HG03135 (cell line): ENCODE measurements at regions not wholly inside any gene's neighbourhood (a gene's known extent, or its start where the extent isn't known, plus 50 kb on each side); places are given as distances from the start of the nearest gene placed in this dataset.
"Not testable (repeated sequence)": the region's sequence is repeated elsewhere in the genome, so short reads cannot be mapped to it uniquely, and the experiment has no call there.

ENCODE experiments used
- ATAC-seq: cut with Tn5 transposase; IDR thresholded peaks from one replicate; pipeline ENCODE4 v1.9.1; 2021; ENCODE audit warnings: mild to moderate bottlenecking, moderate library complexity; ENCODE audit not compliant: unreplicated experiment

DNA sequence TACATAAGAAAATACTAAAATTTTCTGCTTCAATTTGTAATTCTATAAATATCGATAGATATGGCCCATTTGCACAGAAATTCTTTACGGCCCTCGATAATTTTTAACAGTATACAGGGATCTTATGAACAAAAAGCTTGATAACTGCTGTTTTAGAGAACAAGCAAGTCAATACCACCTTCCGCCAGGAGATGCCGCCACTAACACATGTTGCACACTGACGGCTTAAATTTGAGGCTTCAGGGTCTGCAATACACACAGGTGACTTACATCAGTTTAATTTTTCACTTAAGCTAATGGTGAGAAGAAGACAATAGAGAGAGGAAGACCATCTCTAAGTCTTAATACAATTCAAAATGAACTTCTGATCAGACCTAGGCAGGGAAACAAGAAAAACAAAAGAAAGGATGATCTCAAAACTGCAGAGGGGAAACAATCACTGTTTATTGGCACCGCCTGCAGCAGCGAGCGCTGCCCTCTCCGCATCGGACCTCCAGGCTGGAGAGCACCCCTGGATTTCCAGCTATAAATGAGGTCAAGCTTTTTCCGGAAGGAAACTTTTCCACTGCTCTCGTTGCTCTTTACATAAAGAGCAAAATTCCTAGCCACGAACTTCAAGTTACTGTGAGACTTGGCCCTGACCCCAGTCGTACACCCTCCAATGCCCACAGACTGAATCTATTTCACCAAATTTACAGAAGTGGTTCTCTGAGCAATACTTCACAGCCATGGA is 53.9 kb downstream of the OTOR start:
- no peak for ATAC-seq

DNA sequence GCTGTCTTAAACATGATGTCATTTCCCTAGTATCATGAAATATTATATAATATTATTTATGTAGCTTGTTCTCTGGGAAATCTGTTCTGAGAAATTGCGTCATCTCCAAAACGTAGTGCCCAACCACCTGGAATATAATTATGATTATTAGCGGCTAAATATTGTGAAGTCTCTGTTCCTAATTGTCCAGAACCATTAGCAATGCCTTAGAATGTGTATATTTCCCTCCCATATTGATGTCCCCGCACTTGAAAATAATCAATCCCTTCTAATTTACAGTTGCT is 54.4 kb downstream of the OTOR start:
- no peak for ATAC-seq

DNA sequence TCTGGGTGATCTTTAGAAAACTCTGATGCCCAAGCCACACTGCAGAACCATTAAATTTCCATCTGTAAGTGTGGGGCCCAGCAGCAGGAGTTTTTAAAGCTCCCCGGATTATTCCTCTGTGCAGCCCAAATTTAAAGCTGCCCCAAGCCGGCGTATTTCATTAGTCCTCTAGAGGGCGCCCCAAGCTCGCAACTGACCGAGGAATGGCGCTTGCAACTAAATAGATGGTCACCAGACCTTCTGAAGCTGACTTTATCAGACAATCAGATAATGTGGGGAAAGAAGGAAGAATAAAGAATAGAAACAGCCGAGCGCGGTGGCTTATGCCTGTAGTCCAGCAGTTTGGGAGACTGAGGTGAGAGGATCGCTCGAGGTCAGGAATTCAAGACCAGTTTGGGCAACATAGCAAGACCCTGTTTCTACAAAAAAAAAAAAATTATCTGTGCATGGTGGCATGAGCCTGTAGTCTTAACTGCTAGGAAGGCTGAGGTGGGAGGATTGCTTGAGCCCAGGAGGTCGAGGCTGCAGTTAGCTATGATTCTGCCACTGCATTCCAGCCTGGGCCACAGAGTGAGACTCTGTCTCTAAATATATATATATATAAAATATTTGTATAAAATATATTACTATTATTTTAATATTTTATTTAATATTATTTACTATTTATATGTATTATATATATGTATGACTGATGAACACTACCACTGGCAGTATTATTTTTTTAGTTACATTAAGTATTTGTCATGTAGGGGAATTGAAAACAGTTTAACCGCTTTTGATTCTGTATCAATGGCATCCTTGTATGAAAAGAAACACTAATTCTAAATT is 56.0 kb downstream of the OTOR start:
- ATAC-seq = peak; percentile 63

DNA sequence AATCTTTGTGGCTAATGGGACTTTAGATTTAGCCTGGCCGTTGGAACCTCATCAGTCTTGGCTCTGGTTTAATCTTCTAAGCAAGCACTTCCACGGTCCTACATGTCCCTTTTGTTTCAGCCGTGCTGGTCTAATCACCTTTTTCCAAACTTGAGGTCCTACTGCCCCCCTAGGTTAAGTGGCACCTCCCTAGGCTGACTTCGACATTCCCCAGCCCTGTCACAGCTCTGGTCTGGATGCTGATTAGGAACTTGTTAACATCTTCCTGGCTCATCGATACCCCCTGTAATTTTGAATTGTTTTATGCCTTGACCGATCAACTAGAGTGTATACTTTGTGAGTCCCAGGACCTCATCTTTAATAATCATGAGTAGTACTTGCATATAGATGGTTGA is 56.6 kb downstream of the OTOR start:
- ATAC-seq = no peak

DNA sequence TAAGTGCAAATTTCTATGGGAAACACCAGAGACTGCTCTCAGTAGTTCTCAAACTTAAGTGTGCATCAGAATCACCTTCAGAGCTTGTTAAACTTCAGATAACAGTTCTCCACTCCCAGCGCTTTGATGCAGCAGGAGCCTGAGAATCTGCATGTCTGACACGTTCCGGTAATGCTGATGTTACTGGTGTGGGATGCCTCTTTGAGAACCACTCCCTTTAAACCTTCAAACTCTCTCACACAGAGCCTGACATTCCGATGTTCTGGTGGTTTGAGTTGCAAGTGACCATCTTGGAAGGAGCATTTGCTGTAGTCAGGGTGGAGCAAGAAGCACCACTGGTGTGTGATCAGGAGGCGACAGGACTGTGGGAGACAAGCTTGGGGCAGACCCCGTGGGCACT is 57.9 kb downstream of the OTOR start:
- ATAC-seq = no peak

DNA sequence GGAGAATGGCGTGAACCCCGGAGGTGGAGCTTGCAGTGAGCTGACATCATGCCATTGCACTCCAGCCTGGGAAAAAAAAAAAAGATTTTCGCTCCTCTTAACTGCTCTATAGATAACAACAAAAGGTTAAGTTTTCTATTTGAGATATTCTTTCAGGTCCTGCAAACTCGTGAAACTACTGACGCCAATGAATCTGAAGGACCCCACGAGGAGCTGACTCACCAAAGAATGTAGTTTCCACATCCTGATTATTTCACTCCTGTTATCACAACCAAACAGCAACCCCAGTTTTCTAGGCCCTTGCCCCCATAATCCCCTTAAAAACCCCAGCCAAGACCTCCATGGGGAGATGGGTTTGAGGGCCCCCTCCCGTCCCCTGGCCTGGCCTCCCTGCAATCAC is 58.7 kb downstream of the OTOR start:
- no peak for ATAC-seq

DNA sequence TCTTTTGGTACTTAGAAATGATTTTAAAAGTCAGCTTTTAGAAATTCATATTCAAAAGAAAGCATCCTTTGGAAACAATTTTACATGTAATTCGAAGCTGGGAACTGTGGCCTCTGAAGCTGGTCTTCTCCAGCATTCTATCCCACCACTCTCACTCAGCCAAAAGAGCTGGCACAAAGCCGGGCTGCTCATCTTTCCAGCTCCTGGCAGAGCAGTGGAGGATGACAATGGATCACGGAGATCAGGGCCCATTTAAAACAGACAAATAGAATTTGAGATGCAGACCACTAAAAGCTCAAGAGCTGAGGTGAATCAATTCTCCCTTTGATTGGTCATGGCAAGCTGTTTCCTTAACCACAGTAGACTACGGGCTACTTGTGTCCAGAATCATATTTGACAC is 60.6 kb downstream of the OTOR start:
- no peak for ATAC-seq

DNA sequence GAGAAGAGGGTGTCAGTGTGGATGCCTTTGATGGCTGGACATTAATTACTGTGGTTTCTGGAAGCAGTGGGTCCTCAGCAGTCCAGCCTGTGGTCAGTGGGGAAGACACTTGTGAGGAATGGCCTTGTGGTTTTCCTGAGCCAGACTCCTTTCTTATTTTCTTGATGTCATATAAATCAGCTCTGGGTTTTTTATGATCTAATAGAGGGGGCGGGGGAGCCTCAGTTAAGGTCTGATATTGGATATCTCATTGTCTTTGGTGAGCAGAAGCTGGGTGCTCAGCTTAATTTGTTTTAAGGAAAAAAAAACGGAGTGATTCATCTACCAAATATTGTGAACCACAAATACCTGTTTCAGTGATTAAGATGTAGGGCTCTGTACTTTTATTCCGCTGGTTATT is 62.1 kb downstream of the OTOR start:
- no peak for ATAC-seq

DNA sequence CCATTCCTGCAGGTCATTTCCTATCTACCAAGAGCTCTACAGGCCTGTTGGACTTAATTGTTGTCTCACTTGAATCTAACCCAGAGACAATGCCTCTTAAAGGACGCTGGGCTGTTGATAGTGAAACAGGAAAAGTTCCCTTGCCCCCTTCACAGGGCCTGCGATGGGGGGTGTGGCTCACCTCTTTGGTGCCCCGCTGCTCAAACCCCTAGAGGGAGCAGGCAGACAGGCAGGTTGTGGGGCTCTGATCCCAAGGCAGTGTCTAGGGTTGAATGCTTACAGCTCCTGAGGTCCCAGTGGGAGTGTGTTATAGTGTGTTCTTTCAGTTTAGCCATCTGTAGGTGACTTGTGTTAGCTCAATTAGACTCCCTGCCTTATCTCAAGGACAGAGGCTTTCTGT is 68.0 kb downstream of the OTOR start:
- no peak for ATAC-seq

DNA sequence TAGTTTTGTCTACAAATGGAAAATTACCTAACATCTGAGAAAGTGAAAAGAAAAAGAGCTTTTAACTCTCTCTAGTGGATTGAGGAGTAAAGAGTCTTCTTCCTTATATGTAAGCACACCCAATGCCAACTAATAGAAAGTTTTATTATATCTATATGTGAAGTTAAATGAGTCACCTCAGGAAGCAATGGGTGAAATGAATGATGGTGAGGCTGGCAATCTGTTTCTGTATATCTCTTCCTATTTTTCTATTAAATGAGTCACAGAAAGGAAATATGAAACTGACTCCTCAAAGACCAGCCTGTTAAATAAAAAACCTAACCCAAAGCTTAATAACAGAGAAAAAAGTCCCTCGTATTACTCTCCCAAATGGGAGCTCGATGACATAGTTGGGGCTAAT is 71.3 kb downstream of the OTOR start:
- ATAC-seq = no peak

DNA sequence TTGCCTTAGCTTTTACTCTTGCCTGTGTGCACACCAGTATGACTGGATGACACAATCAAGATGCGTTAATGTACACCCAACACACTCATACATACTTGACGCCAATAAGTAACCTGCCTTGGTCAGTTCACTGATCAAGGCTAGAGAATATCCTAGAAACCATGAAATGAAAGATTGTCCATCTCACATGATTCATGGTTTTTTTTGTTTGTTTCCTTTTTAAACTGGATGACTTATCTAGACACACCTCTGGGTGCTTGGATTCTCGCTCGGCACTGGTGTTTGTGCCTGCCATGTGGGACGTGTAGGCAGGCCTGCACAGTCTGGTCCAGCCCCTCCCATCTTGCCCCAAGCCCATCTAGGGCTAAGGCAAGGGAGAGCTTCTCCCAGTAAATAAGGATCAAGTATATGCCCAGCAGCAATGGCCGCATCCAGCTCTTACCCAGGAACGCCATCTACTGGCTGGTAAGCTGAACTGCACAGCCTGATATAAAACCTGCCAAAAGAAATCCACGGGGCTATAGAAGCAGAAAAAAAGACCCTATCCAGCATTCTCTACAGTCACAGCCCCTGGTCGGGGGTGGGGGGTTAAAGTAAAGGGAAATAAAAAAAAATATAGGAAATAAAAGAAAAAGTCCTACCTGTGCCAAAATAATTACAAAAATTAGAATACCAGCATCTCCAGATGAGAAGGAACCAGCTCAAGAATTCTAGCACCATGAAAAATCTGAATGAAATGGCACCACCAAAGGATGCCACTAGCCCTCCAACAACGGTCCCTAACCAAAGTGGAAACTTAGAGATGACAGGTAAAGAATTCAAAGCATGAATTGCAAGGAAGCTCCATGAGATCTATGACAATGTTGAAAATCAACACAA is 73.3 kb downstream of the OTOR start:
- ATAC-seq = no peak

DNA sequence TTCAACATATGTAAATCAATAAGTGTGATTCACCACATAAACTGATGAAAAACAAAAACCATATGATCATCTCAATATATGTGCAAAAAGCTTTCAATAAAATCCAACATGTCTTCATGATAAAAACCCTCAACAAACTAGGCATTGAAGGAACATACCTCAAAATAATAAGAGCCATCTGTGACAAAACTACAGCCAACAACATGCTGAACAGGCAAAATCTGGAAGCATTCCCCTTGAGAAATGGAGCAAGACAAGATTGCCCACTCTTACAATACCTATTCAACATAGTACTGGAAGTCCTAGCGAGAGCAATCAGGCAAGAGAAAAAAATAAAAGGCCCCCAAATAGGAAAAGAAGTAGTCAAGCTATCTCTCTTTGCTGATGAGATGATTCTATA is 76.5 kb downstream of the OTOR start:
- ATAC-seq = no peak

DNA sequence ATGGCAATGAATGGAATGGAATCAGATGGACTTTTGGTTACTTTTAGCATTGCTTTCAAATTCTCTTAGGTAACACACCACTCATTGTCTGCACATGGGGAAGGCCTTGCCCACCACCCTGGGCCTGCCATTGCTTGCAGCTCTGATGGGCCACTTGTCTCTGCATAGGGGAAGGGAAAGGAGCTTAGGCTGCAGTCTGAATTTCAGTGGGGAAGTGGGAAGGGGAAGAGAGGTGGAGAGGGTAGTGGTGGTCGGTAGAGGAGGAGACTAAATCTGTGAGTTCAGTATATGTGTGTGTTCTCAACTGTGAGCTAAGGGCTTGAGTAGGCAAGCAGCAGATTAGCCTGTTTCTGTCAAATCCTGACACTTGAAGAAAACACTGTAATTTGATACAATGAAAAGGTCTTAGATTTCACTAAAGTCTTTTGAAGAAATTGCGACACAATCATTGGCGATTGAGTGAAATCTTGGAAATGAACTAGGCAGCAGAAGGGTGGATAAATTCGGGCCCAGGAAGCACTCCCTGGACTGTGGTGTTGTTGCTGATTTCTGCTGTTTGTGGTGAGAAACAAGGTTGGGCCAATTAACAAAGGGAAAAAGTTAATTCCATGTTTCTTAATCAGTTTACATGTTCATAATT is 80.6 kb downstream of the OTOR start:
- ATAC-seq = no peak

DNA sequence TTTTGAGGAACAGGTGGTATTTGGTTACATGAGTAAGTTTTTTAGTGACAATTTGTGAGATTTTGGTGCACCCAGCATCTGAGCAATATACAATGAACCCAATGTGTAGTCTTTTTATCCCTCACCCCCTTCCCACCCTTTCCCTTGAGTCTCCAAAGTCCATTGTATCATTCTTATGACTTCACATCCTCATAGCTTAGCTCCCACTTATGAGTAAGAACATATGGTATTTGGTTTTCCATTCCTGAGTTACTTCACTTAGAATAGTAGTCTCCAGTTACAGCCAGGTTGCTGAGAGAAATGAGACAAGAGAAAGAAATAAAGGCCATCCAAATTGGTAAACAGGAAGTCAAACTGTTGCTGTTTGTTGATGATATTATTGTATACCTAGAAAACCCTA is 87.5 kb downstream of the OTOR start:
- ATAC-seq = not testable (repeated sequence)

DNA sequence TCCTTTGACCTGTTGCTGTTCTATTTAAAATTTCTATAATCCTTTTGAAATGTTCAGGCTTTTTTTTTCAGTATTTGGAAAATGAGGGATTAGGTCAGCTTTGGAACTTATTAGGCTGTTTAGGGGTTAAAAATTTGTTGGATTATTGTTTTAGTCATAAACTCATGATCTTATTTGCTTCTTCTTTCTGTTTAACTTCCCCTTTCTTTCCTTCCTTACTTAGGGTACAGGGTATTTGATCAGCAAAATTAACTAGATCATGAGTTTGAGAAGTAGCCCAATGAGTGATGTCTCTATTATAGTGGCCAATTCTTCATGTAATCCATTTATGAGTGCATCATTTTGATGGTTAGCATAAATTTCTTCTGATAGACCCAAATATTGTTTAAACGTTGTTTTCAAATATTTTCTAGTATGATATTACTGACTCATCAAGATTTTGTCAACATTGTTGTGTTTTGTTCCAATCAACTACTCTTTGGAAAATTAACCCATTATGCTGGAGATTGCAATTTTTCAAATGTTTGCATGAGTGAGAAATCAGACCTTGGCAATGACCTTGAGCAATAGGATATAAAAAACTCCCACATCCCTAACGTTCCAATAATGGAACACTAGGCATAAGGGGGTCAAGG is 94.4 kb downstream of the OTOR start:
- ATAC-seq = no peak

DNA sequence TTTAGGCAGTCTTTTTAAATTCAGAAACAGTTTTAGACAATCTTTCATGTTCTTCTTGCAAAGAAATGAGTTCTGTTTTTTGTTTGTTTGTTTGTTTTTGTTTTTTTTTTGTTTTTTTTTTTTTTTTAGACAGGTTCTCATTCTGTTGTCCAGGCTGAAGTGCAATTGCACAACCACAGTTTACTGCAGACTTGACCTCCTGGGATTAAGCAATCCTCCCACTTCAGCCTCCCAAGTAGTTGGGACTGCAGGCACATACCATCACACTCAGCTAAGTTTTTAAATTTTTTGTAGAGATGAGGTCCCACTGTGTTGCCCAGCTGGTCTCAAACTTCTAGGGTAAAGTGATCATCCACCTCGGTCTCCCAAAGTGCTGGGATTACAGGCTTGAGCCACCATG is 96.2 kb downstream of the OTOR start:
- no peak for ATAC-seq

DNA sequence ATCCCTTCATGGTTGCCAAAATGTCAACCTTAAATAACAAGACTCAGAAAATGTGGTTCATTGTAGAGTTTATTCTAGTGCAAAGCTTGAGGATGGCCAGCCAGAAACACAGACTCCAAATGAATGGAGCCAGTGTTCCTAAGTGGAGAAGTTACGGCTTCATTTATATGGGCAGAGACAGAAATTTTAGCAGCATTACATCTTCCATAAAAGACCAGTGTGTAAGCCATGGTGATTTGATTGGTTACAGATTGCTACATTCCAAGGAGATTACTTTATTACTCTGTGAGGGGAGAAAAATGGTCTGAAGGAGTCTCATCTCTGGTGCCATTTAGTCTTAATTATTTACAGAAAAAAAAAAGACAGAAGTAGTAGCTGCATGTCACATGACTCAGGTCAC is 97.8 kb downstream of the OTOR start:
- ATAC-seq = no peak

DNA sequence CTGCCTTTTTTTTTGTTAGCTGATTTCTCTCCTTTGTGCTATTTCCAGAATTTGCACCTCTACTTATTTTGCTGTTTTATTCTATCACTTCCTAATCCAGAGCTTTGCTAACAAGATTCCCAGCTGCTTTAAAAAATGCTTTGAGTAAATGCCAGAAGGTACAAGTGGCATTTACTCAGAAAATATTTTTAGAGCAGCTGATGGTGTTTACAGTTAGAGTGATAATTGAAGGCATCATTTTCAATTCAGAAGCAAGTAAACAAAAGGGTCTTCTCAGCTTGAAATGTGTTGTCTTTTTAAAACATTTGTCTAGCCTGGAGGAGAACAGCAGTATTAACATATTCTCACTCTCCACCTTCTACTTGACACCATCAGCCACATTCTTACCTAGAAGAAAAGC is 99.9 kb downstream of the OTOR start:
- ATAC-seq = no peak

DNA sequence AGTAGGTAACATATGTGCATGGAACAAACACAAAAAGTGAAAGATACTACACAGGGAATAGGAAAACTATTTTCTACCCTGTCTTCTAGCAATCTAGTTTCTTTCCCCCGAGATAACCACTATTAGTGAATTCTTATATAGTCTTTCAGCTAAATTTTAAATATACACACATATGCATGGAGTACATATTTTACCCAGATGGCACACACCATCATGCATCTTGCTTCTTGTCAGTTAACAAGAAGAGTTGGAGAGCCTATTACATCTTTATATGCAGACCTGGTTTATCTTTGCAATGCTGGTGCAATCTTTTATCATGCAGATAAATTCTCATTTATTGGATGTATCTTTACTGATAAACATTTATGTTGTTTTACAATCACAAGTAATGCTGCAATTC is 100.4 kb downstream of the OTOR start:
- no peak for ATAC-seq

DNA sequence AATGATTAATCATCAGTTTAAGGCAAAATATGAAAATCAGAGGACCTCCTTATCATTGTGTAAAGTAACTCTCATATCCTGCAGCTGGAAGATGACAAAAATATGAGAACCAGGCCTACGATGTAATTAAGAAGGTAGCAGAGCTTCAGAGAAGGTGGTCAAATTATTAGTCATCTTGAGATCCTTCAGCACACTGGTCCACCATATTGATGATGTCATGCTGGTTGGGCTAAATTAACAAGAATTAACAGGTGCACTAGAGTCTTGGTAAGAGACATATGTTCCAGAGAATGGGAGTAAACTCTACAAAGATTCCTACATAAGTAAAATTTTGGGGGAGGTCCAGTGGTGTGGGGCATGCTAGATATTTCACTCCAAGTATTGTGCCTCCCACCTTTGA is 112.8 kb downstream of the OTOR start:
- no peak for ATAC-seq

DNA sequence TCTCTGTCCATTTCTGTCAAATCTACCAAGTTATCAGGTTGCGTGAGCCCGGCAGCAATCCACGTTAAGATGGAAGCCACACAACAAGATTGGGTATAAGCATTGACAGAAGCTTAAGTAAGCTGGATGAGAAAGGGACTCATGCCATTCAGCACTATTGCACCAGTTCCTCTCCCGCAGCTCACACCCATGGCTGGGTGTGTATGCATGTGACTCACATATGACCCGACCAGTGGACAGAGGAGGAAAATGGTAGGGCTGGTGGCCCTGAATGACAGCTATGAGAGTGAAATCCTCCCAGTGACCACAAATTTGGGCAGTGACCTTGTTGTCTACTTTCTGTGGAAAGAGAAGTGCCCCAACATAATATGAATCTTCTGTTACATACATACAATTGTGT is 113.5 kb downstream of the OTOR start:
- ATAC-seq = no peak
